Neural progenitor cell (in vitro differentiated cells): ENCODE measurements at regions not wholly inside any gene's neighbourhood (a gene's known extent, or its start where the extent isn't known, plus 50 kb on each side); places are given as distances from the start of the nearest gene placed in this dataset.

Experiments used
- CTCF ChIP-seq: fragments of 200-600 bp; sonication (generic); IDR thresholded peaks from 2 replicates; pipeline ENCODE4 v1.5.1; 2017; ENCODE audit warnings: antibody characterized with exemption, mild to moderate bottlenecking
- EZH2 ChIP-seq: fragments of 200-600 bp; sonication (generic); IDR thresholded peaks from 2 replicates; pipeline ENCODE4 v1.6.1; 2017; ENCODE audit warnings: antibody characterized with exemption, mild to moderate bottlenecking, moderate library complexity
- EZH2phosphoT487 ChIP-seq: fragments of 200-600 bp; sonication (generic); IDR thresholded peaks from 2 replicates; pipeline ENCODE4 v1.6.1; 2017; ENCODE audit warnings: antibody characterized with exemption

DNA sequence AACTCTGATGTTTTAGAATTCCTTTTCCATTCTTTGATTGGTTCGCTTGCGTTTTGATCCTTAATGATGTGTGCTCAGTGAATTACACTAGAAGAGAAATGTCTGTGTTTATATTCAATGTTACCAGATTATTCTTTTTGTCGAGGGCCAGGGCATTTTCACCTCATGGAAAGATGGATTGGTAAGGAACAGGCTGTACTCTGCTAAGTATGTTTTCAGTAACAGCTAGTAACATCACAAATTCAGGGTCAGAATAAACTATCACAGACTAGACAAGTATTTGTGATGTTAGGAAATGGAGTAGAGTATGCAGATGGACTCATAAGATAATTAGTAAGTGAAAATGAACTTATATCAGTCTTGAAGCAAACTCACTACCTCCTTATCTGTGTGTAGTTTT lies 235.6 kb downstream of the SOX4 start:
- no peak for TF ChIP-seq CTCF
- TF ChIP-seq EZH2phosphoT487 = no peak
- TF ChIP-seq EZH2 = no peak
